NCI-H82 treated with DMSO at 0.1 percent for 48 hours (cell line): ENCODE measurements at regions not wholly inside any gene's neighbourhood (a gene's known extent, or its start where the extent isn't known, plus 50 kb on each side); places are given as distances from the start of the nearest gene placed in this dataset.

Source experiments
- DNase-seq: peaks from one replicate; lab custom pipeline; 2025; ENCODE audit not compliant: unreplicated experiment; lab: John Stamatoyannopoulos, UW

DNA sequence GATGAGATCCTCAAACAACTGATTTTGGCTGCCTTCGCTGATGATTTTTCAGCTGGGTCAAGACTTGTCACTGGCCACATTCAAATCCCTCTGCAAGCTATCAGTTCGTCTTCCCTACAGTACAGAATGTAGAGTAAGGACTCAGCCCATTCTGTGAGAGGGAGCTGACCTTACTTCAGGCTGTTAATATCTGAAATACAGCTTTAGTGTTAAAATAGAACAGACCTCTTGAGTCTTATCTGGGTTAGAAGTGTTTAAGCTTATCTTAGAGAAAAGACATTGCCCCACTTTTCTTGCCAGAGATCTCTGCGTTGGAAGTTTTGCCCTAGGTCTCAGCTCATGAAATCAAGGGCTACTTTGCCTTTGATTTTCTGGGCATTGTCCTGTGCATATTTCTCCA is 383.4 kb upstream of the LARGE1 start:
- no peak for DNase-seq

- no peak for DNase-seq
Observed at GRCh38 chr22:34306361-34306760, 386.1 kb upstream of the LARGE1 start.

GRCh38 chr22:34308101-34308500 is 387.8 kb upstream of the LARGE1 start:
- DNase-seq = no peak

DNA sequence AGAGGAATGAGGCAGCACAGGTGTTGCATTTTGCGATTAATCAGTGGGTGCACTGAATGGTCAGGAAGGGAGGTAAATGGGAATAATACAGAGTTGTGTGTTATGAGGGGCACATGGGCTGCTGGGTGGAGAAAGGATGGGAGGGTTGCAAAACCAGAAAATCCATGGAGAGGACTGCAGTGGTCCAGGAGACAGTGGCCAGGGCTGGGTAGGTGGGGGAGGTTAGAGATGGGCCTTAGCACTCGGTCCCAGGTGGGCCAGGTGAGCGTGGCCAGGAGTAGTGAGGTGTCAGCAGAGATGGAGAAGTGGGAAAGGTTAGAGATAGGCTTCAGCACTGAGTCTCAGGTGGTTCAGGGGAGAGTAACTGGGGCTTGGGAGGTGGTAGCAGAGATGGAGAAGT is 399.1 kb upstream of the LARGE1 start:
- DNase-seq = no peak

DNA sequence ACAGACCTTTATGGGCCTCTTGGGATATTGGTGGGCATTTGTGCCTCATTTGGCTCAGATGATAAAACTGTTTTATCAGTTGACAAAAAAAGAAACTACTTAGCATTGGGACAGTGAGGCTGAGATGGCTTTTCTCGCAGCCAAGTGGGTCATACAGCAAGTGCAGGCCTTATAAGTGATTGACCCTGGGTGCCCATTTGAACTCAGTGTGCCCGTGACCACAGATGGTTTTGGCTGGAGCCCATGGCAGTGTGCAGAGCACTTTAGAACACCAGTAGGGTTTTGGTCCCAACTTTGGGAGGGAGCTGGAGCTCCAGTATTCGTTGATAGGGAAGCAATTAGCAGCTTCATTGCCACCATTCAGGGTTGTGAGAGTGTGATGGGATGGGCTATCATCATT is 404.5 kb upstream of the LARGE1 start:
- DNase-seq = no peak

GRCh38 chr22:34326901-34327300 is 406.6 kb upstream of the LARGE1 start:
- no peak for DNase-seq

- no peak for DNase-seq
Observed at GRCh38 chr22:34330432-34330831, 410.2 kb upstream of the LARGE1 start.

GRCh38 chr22:34333285-34333684 is 413.0 kb upstream of the LARGE1 start:
- no peak for DNase-seq

DNA sequence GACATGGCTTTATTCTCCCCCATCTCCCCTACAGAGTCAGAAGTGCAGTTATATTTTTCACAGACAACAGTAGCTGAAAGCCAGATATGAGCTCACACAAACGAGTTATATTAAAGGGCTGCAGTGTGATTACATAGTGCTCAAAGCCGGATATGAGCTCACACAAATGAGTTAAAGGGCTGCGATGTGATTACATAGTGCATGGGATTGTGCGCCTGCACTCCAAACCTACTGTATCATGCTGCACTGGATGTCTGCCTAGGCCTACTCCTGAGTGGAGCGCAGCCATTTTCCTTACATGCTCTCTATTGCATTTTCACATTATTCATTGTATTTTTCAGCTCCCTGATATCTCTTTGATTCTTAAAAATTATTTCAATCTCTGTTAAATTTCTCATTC is 414.6 kb upstream of the LARGE1 start:
- no peak for DNase-seq

GRCh38 chr22:34344702-34345101 is 424.4 kb upstream of the LARGE1 start:
- no peak for DNase-seq

GRCh38 chr22:34354071-34354817 is 434.0 kb upstream of the LARGE1 start:
- DNase-seq = no peak

- DNase-seq = no peak
Observed at GRCh38 chr22:34356481-34356880, 436.2 kb upstream of the LARGE1 start.

GRCh38 chr22:34370711-34371110 is 450.4 kb upstream of the LARGE1 start:
- DNase-seq = no peak

DNA sequence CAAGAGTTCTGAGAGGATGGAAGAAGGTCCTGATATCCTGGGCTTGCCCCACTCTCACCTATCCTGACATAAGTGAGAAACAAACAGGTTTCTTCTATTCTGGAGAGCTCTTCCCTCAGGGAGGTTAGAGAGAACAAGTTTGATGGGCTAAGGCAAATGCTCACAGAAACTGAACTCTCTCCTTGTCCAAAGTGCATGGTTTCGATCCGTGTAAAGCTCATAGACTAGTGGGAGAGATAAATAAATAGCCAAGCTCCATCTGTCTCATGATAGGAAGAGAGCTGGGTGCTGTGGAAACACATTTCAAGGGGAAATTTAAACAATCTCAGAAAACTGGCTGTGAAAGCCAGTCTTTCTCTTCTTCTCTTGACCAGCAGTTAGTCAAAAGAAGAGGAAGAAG is 459.5 kb upstream of the LARGE1 start:
- DNase-seq = no peak

GRCh38 chr22:34380532-34380931 is 460.3 kb upstream of the LARGE1 start:
- no peak for DNase-seq

DNA sequence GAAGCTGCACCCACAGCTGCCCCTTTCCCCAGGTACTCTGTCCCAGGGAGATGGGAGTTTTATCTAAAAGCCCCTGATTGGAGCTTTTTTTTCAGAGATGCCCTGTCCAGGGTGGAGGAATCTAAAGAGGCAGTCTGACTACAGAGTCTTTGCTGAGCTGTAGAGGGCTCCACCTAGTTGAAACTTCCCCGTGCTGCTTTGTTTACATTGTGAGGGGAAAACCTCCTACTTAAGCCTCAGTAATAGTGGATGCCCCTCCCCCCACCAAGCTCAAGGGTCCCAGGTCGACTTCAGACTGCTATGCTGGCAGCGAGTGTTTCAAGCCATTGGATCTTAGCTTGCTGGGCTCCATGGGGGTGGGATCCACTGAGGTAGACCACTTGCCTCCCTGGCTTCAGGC is 470.1 kb upstream of the LARGE1 start:
- DNase-seq = peak; percentile 1

DNA sequence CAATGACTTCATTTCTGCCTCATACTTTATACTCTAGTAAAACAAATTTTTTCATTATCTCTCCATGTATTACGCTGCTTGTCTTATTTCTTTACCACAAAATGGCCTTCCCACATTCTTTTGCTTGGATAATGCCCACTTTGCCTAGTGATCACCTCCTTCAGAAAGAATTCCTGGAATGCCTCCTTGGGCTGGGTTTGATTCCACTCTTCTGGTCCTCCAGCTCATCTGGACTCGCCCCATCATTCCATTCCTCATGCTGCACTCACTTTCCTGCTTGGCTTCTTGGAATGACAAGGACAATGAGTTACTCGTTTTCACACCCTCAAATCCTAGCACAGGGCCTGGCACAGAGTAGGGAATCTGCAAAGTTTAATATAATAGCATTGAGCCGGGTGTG is 475.1 kb upstream of the LARGE1 start:
- DNase-seq = no peak

DNA sequence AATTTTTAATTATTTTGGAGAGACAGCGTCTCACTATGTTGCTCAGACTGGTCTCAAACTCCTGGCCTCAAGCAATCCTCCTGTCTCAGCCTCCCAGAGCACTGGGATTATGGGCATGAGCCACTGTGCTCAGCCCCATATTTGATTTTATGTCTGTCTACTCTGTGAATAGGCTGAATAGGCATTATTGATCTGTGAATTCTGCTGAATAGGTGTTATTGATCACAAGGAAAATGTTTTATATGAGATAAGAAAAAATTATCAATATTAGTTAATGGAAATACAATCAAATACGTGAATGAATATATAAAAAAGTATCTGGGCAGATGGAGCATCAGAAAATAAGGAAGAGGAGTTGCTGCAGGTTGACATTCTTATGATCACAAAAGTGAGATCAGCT is 483.4 kb upstream of the LARGE1 start:
- DNase-seq = no peak

GRCh38 chr22:34410111-34410510 is 489.8 kb upstream of the LARGE1 start:
- DNase-seq = no peak

- DNase-seq = peak; percentile 64
Observed at GRCh38 chr22:34414467-34415440, 494.5 kb upstream of the LARGE1 start.

GRCh38 chr22:34416022-34416860 is 496.0 kb upstream of the LARGE1 start:
- no peak for DNase-seq
